ENCODE measurements at regions not wholly inside any gene's neighbourhood (a gene's known extent, or its start where the extent isn't known, plus 50 kb on each side); places are given as distances from the start of the nearest gene placed in this dataset.

DNA sequence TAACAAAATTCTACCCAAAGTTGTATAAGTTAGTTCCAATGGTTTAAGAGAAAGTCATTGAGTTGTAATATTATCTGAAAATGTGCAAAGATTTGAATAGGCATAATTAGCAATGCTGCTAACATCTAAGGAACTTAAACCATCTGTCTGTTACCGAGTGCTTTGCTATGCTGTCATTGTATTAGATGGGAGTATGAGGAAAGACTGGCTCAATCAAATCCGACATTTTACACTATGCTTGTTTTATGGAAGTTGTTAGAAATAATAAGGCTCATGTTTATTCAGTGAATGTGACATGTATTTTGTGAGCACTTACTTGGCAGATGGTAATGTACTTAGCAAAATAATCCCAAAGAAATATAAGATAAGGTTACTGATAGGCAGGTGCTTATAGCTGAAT lies 1715.1 kb downstream of the PCDH7 start:
- Histone ChIP-seq H3K79me1 (ENCODE audit: low read depth, low read length) (no peaks in the 10 kb centered on the region), H3K79me2 (ENCODE audit: control insufficient read depth in 1 of 2, insufficient read depth in 2 of 2, low read length in 2 of 2) (no peaks in the 10 kb centered on the region), H2BK120ac (replicated peaks; ENCODE audit: low read depth, low read length) (no peak overlapping the region), H3K9me3 (ENCODE audit: insufficient read depth in 2 of 2, low read depth in 1 of 2, low read length in 1 of 2) (no peaks in the 10 kb centered on the region), H2AFZ (ENCODE audit: low read length) (no peak overlapping the region), H3K4ac (replicated peaks; ENCODE audit: insufficient read length, low read depth, low read length) (no peak overlapping the region), H3K14ac (ENCODE audit: insufficient read length) (no peak overlapping the region), H3K4me3 (ENCODE audit: extremely low read depth in 1 of 4, insufficient read depth in 2 of 4, low read depth in 3 of 4, low read length in 4 of 4) (no peak overlapping the region), H2BK20ac (ENCODE audit: low read length) (no peak overlapping the region), H3K4me2 (ENCODE audit: insufficient read depth in 1 of 2, low read depth in 2 of 2, low read length in 2 of 2) (no peak overlapping the region), H4K91ac (replicated peaks; ENCODE audit: insufficient read length, low read length) (no peak overlapping the region), H3K27ac (ENCODE audit: low read depth, low read length) (no peak overlapping the region), H4K20me1 (replicated peaks in 1 of 2; ENCODE audit: control insufficient read depth in 1 of 2, insufficient read depth in 2 of 2, low read length in 2 of 2) (no peaks in the 10 kb centered on the region), H3K23ac (ENCODE audit: insufficient read length) (no peak overlapping the region), H3K56ac (replicated peaks; ENCODE audit: insufficient read length, low read depth, low read length) (no peak overlapping the region), H3K9ac (replicated peaks in 1 of 4; ENCODE audit: extremely low read depth in 1 of 4, low read depth in 3 of 4, low read length in 3 of 4) (no peak overlapping the region), H3K36me3 (ENCODE audit: control insufficient read depth in 2 of 4, insufficient read depth in 4 of 4, low read length in 3 of 4) (no peaks in the 10 kb centered on the region), H2AK5ac (ENCODE audit: low read depth, low read length) (no peak overlapping the region), H4K5ac (ENCODE audit: insufficient read length, low read depth, low read length) (no peak overlapping the region), H4K8ac (ENCODE audit: extremely low read depth, insufficient read depth, low read length) (no peak overlapping the region), H3K4me1 (replicated peaks in 1 of 4; ENCODE audit: control insufficient read depth in 3 of 4, insufficient read depth in 4 of 4, low read length in 3 of 4) (0 out of 7 replicates have a peak, but pooled peaks cover 0 to 2% (median 0%) of the 10 kb centered on the region in 4 experiments), H2BK12ac (ENCODE audit: low read depth, low read length) (no peak overlapping the region), H2BK15ac (ENCODE audit: low read length) (no peak overlapping the region), H3K18ac (ENCODE audit: extremely low read depth, low read length) (no peak overlapping the region), H3K27me3 (replicated peaks in 1 of 4; ENCODE audit: control insufficient read depth in 3 of 4, extremely low read depth in 1 of 4, insufficient read depth in 3 of 4, low read length in 3 of 4) (no peaks in the 10 kb centered on the region), H2BK5ac (ENCODE audit: low read depth, low read length) (no peak overlapping the region), H3K23me2 (ENCODE audit: low read depth, low read length) (no peaks in the 10 kb centered on the region)
- POLR2A ChIA-PET (ENCODE audit: partially characterized antibody), result no interaction called here
- whole genome bisulfite sequencing, 2 experiments (ENCODE audit: extremely low coverage in 1 of 2, insufficient coverage in 1 of 2, insufficient read length in 1 of 2, insufficient replicate concordance in 2 of 2, low coverage in 1 of 2, low lambda C conversion rate in 2 of 2, missing lambda C conversion rate in 1 of 2), result 89% methylated on average over 2 of the region's 2 CpGs; no CpG with 5 or more reads in 1 of the 2 experiments
- DNase-seq (ENCODE audit: low read depth in 1 of 2, low spot score in 2 of 2), result no peak
- no peak for FAIRE-seq
- CTCF ChIA-PET (ENCODE audit: partially characterized antibody), result no interaction called here
- TF ChIP-seq PHF8 (conservative IDR thresholded peaks at IDR 0.05; ENCODE audit: low read depth, low read length), result no peak
- no peak for TF ChIP-seq NANOG (IDR thresholded peaks at IDR 0.05; ENCODE audit: insufficient read depth, low read depth, low read length, poor library complexity, severe bottlenecking)
- no peak for TF ChIP-seq SP4 (IDR thresholded peaks at IDR 0.05; ENCODE audit: low read length)
- no peak for TF ChIP-seq JUN (IDR thresholded peaks at IDR 0.05; ENCODE audit: low read depth, low read length)
- TF ChIP-seq SP2 (IDR thresholded peaks at IDR 0.05; ENCODE audit: low read length), result no peak
- no peak for TF ChIP-seq HDAC6 (IDR thresholded peaks at IDR 0.05; ENCODE audit: low read depth, low read length)
- TF ChIP-seq KDM4A (IDR thresholded peaks at IDR 0.05; ENCODE audit: low read depth, low read length, severe bottlenecking), result no peak
- no peak for TF ChIP-seq RXRA (IDR thresholded peaks at IDR 0.05; ENCODE audit: insufficient read depth, low read depth, low read length)
- no peak for TF ChIP-seq RAD21 (IDR thresholded peaks at IDR 0.05 in 1 of 2, conservative IDR thresholded peaks at IDR 0.05 in 1 of 2; ENCODE audit: low read depth in 2 of 2, low read length in 2 of 2)
- no peak for TF ChIP-seq ZNF274 (IDR thresholded peaks at IDR 0.05; ENCODE audit: borderline replicate concordance, extremely low read depth, low read length)
- no peak for TF ChIP-seq ATF2 (IDR thresholded peaks at IDR 0.05; ENCODE audit: low read length)
- TF ChIP-seq SUZ12 (IDR thresholded peaks at IDR 0.05; ENCODE audit: low read length), result no peak
- no peak for TF ChIP-seq TAF7 (optimal IDR thresholded peaks at IDR 0.05; ENCODE audit: borderline replicate concordance, low read depth, low read length)
